LNCaP clone FGC (cell line): ENCODE measurements at regions not wholly inside any gene's neighbourhood (a gene's known extent, or its start where the extent isn't known, plus 50 kb on each side); places are given as distances from the start of the nearest gene placed in this dataset.

Source experiments
- DNase-seq: peaks from one replicate; pipeline ENCODE4 v3.0.0-alpha.2; 2011; ENCODE audit warnings: low read depth
- H3K4me3 ChIP-seq: 2 replicates; pipeline ENCODE4 v1.5.1; 2011; ENCODE audit warnings: mild to moderate bottlenecking, low read depth, low read length, control low read depth
- TF ChIP-seq, protein P1 (sequence below): IDR thresholded peaks from 2 replicates; pipeline ENCODE4 v1.5.1; 2012; ENCODE audit warnings: mild to moderate bottlenecking; ENCODE audit not compliant: control insufficient read depth, insufficient read depth; ENCODE audit errors: extremely low read depth

DNA sequence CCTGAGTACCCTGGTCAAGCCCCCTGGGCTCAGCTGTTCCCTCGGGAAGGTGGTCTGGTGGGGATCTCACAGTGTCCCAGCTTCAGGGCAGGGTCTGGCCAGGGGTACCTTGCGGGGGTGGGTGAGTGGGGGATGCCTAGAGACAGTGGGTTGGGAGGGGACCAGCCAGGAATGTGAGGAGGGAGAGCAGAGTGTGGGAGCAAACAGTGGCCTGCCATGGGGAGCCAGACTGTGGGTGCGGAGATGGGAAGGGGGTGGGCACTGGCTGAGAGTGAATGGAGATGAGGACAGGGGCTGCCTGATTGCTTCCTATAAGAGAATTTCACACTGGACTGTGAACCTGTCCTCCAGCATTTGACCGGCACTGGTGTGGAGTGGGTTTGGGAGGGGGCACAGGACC is 95.1 kb downstream of the VEGFA start:
- no peak overlapping the region for H3K4me3 ChIP-seq
- no peak for DNase-seq
- TF ChIP-seq, protein P1, sequence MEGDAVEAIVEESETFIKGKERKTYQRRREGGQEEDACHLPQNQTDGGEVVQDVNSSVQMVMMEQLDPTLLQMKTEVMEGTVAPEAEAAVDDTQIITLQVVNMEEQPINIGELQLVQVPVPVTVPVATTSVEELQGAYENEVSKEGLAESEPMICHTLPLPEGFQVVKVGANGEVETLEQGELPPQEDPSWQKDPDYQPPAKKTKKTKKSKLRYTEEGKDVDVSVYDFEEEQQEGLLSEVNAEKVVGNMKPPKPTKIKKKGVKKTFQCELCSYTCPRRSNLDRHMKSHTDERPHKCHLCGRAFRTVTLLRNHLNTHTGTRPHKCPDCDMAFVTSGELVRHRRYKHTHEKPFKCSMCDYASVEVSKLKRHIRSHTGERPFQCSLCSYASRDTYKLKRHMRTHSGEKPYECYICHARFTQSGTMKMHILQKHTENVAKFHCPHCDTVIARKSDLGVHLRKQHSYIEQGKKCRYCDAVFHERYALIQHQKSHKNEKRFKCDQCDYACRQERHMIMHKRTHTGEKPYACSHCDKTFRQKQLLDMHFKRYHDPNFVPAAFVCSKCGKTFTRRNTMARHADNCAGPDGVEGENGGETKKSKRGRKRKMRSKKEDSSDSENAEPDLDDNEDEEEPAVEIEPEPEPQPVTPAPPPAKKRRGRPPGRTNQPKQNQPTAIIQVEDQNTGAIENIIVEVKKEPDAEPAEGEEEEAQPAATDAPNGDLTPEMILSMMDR, result no peak

DNA sequence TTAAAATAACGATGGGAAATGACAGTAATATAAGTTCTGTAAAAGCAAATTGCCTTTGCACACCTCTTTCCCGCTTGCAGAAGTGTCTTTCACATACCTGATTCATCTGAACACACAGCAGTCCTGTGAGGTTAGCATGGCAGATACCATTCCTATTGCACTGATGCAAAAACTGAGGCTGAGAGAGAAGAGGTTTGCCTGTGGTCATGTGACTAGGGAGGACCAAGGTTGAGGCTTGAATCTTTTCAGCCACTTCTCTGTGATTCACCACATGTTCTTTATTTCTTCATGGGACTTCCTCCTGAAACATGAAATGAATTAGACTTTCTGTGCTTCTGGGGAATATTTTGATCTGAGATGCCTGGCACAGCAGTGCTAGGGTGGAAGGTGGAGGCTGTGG is 92.9 kb downstream of the VEGFA start:
- DNase-seq, result no peak
- TF ChIP-seq, protein P1, result no peak
- H3K4me3 ChIP-seq, result no peak overlapping the region

- TF ChIP-seq, protein P1, result no peak
- no peak overlapping the region for H3K4me3 ChIP-seq
- no peak for DNase-seq
Measured at GRCh38 chr6:43861212-43861894, 91.3 kb downstream of the VEGFA start.

DNA sequence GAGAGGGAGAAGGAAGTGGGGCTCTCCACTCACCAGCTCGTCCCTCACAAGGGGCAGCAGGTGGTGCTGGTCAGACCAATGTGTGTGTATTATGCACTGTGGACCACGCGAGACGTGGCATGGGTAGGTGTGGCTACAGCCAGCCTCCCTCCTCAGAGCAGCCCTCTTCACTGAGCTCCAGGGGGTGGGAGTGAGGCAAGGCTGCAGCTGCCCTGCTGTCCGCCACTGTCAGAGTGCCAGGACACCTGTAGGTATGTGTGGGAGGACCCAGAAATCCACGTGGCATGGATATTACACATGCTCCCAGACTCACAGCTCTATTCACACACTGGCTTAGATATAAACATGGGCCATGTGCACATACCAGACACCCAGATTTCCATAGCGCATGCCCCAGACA is 90.3 kb downstream of the VEGFA start:
- no peak for DNase-seq
- TF ChIP-seq, protein P1, result no peak
- H3K4me3 ChIP-seq, result no peak overlapping the region

DNA sequence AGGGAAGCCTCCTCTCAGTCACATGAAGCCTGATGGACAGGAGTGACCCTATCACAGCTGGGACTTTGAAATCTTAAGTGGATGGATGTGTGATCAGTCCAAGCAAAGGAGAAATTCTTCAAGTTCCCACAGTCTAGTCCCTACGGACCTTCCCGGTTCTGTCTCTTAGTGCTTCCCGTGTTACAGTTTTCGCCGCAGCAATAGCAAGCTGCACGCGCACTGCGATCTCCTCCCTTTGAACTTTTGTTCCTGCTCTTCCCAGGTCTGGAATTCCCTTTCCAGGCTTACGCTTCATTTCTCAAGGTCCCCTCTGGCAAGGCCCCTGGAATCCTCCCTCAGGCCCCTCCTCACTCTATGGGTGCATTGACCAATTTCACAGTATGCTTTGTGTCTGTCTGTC is 89.2 kb downstream of the VEGFA start:
- no peak for DNase-seq
- no peak overlapping the region for H3K4me3 ChIP-seq
- TF ChIP-seq, protein P1, result no peak

- TF ChIP-seq, protein P1, result no peak
- no peak overlapping the region for H3K4me3 ChIP-seq
- no peak for DNase-seq
Measured at GRCh38 chr6:43858161-43859153, 88.4 kb downstream of the VEGFA start.
